ENCODE measurements at regions not wholly inside any gene's neighbourhood (a gene's known extent, or its start where the extent isn't known, plus 50 kb on each side); places are given as distances from the start of the nearest gene placed in this dataset.

DNA sequence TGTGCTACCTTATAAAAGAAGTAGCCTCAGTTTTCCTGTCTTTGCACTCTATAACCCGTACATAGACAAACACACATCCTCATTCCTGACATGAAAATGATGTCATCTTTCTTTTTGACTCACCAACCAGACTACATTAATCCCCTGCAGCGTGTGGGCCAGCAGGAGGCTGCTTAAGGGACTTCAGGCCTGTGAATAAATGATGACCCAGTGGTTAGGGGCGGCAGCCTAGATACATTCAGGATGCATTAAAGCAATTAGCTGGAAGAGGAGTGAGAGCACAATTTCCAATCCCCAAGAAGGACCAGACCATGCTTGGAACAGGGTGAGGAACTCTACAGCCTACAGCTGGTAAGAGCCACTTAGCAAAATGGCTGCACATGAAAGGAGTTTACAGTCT, 57.3 kb upstream of the KLF7 start:
- H3K27ac Mint-ChIP-seq, result no peak overlapping the region
- peaks cover 13% of the 10 kb centered on the region for H3K27me3 Mint-ChIP-seq
- no peaks in the 10 kb centered on the region for H3K9me3 Mint-ChIP-seq (ENCODE audit: low read depth)
- no peaks in the 10 kb centered on the region for H3K36me3 Mint-ChIP-seq (ENCODE audit: insufficient read depth)
- DNase-seq (ENCODE audit: low spot score, unreplicated experiment), result no peak
- peaks cover 8% of the 10 kb centered on the region for H3K4me1 Mint-ChIP-seq (ENCODE audit: low read depth)
- TF ChIP-seq, protein P1, sequence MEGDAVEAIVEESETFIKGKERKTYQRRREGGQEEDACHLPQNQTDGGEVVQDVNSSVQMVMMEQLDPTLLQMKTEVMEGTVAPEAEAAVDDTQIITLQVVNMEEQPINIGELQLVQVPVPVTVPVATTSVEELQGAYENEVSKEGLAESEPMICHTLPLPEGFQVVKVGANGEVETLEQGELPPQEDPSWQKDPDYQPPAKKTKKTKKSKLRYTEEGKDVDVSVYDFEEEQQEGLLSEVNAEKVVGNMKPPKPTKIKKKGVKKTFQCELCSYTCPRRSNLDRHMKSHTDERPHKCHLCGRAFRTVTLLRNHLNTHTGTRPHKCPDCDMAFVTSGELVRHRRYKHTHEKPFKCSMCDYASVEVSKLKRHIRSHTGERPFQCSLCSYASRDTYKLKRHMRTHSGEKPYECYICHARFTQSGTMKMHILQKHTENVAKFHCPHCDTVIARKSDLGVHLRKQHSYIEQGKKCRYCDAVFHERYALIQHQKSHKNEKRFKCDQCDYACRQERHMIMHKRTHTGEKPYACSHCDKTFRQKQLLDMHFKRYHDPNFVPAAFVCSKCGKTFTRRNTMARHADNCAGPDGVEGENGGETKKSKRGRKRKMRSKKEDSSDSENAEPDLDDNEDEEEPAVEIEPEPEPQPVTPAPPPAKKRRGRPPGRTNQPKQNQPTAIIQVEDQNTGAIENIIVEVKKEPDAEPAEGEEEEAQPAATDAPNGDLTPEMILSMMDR (IDR thresholded peaks at IDR 0.05; ENCODE audit: unreplicated experiment), result no peak
- H3K4me3 Mint-ChIP-seq (ENCODE audit: low read depth), result no peak overlapping the region

DNA sequence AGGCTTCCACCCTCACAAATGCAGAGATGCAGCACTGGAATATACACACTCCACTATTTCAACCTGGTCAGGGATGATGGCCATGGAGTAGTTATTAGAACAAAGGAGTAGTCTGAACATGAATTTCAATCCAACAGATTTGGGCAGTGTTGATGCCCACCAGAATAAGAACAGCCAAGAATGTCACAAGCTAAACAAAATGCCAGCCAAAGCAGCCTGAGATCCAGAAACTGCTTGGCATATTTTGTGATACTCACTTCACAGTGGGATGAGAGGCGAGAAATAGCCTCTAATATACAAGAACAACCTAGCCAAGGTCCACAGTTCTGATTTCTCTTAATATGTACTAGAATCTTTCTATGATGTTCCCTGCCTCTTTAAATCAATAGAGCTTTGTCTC, 58.6 kb upstream of the KLF7 start:
- TF ChIP-seq, protein P1 (IDR thresholded peaks at IDR 0.05; ENCODE audit: unreplicated experiment), result no peak
- H3K27ac Mint-ChIP-seq, result no peak overlapping the region
- H3K9me3 Mint-ChIP-seq (ENCODE audit: low read depth), result no peaks in the 10 kb centered on the region
- no peak for DNase-seq (ENCODE audit: low spot score, unreplicated experiment)
- no peak overlapping the region for H3K4me3 Mint-ChIP-seq (ENCODE audit: low read depth)
- H3K4me1 Mint-ChIP-seq (ENCODE audit: low read depth), result peaks cover 8% of the 10 kb centered on the region
- peaks cover 23% of the 10 kb centered on the region for H3K27me3 Mint-ChIP-seq
- H3K36me3 Mint-ChIP-seq (ENCODE audit: insufficient read depth), result no peaks in the 10 kb centered on the region

DNA sequence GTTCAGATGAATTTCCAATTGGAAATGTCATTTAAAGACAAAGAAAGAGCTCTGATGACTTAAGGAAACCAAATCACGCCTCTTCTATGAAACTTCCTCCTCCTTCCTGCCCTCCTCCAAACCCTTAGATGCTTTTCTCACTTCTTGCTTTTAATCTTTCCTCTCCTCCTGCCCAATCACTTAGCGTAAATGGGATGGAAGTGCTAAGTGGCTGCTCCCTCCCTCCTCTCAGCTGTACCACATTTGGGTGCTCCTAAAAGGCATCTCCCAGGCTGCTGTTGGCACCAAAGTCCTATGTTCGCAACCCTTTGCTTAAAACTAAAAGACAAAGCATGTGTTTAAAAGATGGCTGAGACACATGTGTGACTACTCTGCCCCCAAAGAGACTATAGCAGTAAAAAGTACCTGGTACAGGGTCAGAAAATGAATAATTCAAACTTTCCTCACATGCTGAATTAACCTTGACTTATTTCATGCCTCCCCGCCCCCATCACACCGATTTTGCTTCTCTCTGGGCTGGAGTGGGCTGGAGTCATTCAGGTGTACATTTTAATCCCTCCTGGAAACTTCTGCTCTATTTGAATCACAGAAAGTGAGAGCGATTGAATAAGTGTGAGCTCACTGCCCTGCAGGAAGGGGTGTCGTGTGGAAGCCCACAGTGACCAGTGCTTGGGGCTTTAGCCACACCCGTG, 59.2 kb upstream of the KLF7 start:
- H3K27ac Mint-ChIP-seq, result peak overlapping the region; percentile 43
- peaks cover 6% of the 10 kb centered on the region for H3K4me1 Mint-ChIP-seq (ENCODE audit: low read depth)
- no peaks in the 10 kb centered on the region for H3K36me3 Mint-ChIP-seq (ENCODE audit: insufficient read depth)
- H3K9me3 Mint-ChIP-seq (ENCODE audit: low read depth), result no peaks in the 10 kb centered on the region
- peaks cover 27% of the 10 kb centered on the region for H3K27me3 Mint-ChIP-seq
- no peak for DNase-seq (ENCODE audit: low spot score, unreplicated experiment)
- no peak overlapping the region for H3K4me3 Mint-ChIP-seq (ENCODE audit: low read depth)
- TF ChIP-seq, protein P1 (IDR thresholded peaks at IDR 0.05; ENCODE audit: unreplicated experiment), result no peak

DNA sequence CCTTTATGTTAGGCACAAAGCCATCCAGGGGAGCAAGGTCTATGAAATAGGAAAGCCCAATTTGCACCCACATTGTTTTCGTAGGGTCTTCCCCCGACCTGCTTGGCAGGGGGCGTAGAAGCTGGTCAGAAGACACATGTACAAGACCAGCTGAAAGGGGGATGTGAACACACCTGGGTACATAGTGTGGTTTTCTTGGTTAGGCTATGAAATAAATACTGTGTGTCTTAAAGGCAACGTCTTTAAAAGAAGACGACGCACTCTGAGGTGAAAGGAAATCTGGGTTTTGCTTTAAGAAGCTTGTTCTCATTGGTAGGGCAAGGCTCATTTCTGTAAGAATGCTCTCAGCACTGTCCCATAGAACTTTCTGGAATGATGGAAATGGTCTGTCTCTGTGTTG, 60.0 kb upstream of the KLF7 start:
- Mint-ChIP-seq H3K27ac (no peak overlapping the region), H3K27me3 (peaks cover 27% of the 10 kb centered on the region), H3K4me3 (ENCODE audit: low read depth) (no peak overlapping the region), H3K9me3 (ENCODE audit: low read depth) (no peaks in the 10 kb centered on the region), H3K4me1 (ENCODE audit: low read depth) (peaks cover 5% of the 10 kb centered on the region), H3K36me3 (ENCODE audit: insufficient read depth) (no peaks in the 10 kb centered on the region)
- TF ChIP-seq, protein P1 (IDR thresholded peaks at IDR 0.05; ENCODE audit: unreplicated experiment), result no peak
- no peak for DNase-seq (ENCODE audit: low spot score, unreplicated experiment)

DNA sequence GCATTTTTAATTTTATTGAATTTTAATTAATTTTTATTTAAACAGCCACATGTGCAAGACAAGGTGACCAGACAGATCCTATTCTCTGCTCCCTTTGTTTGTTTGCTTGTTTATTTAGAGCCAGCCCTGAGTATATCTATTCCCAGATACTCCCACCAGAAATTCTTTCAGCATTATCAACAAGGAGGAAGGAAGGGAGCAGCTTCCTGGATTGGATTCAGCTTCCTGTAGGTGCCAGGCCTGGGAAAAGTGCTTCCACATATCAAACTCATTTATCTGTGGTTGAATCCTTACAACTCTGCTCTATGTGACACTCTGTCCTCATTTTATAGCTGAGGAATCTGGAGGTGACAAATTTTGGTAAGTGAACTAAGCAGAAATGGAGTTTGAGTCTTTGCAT, 60.5 kb upstream of the KLF7 start:
- Mint-ChIP-seq H3K27me3 (peaks cover 26% of the 10 kb centered on the region), H3K4me3 (ENCODE audit: low read depth) (no peak overlapping the region), H3K36me3 (ENCODE audit: insufficient read depth) (no peaks in the 10 kb centered on the region), H3K4me1 (ENCODE audit: low read depth) (peaks cover 5% of the 10 kb centered on the region), H3K9me3 (ENCODE audit: low read depth) (no peaks in the 10 kb centered on the region), H3K27ac (no peak overlapping the region)
- TF ChIP-seq, protein P1 (IDR thresholded peaks at IDR 0.05; ENCODE audit: unreplicated experiment), result no peak
- no peak for DNase-seq (ENCODE audit: low spot score, unreplicated experiment)
